ENCODE measurements at regions not wholly inside any gene's neighbourhood (a gene's known extent, or its start where the extent isn't known, plus 50 kb on each side); places are given as distances from the start of the nearest gene placed in this dataset.

DNA sequence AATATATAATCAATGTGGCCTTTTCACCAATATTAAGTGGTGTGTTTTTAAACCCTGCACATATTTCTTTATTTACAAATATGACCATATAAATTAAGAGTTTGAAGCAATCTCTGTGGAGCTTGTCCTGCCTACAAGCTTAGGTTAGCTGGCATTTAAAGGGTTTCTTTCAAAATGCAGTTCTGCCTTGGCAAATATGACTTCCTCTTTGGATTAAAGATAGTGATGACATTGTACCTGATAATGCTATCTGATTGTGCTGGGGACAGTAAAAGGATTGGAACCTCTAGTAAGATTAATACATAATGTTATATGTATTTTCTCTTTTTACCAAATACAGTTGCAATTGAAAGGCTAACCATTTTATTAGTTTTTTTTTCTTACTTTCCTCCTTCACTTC lies 249.1 kb downstream of the OTOL1 start:
- TF ChIP-seq, protein P1, sequence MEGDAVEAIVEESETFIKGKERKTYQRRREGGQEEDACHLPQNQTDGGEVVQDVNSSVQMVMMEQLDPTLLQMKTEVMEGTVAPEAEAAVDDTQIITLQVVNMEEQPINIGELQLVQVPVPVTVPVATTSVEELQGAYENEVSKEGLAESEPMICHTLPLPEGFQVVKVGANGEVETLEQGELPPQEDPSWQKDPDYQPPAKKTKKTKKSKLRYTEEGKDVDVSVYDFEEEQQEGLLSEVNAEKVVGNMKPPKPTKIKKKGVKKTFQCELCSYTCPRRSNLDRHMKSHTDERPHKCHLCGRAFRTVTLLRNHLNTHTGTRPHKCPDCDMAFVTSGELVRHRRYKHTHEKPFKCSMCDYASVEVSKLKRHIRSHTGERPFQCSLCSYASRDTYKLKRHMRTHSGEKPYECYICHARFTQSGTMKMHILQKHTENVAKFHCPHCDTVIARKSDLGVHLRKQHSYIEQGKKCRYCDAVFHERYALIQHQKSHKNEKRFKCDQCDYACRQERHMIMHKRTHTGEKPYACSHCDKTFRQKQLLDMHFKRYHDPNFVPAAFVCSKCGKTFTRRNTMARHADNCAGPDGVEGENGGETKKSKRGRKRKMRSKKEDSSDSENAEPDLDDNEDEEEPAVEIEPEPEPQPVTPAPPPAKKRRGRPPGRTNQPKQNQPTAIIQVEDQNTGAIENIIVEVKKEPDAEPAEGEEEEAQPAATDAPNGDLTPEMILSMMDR (IDR thresholded peaks at IDR 0.05): no peak
- TF ChIP-seq POLR2A (IDR thresholded peaks at IDR 0.05) (no peak), POLR2AphosphoS5 (IDR thresholded peaks at IDR 0.05; ENCODE audit: insufficient read depth in 1 of 2, low read depth in 1 of 2) (no peak)
